ENCODE measurements at regions not wholly inside any gene's neighbourhood (a gene's known extent, or its start where the extent isn't known, plus 50 kb on each side); places are given as distances from the start of the nearest gene placed in this dataset.
A peak's percentile ranks its signal among the peaks of the same experiment; 100 is the strongest.

GRCh38 chr7:46583656-46584055 lies 662.6 kb upstream of the IGFBP3 start:
- TF ChIP-seq EZH2 (IDR thresholded peaks at IDR 0.05), result no peak
- no peak for TF ChIP-seq CTCF (IDR thresholded peaks at IDR 0.05 in 2 of 3, conservative IDR thresholded peaks at IDR 0.05 in 1 of 3; ENCODE audit: borderline replicate concordance in 1 of 3, insufficient read depth in 1 of 3, low read depth in 2 of 3, low read length in 2 of 3)
- no peak for TF ChIP-seq ZFX (IDR thresholded peaks at IDR 0.05)
- no peak for TF ChIP-seq CBX3 (IDR thresholded peaks at IDR 0.05; ENCODE audit: low read depth)
- TF ChIP-seq POLR2A (IDR thresholded peaks at IDR 0.05; ENCODE audit: borderline replicate concordance, extremely low read depth, insufficient read depth, insufficient read length), result no peak
- peak; percentile 35; the same call in 1 of the 2 replicates for TF ChIP-seq FOSL1 (IDR thresholded peaks at IDR 0.05; ENCODE audit: low read depth)
- TF ChIP-seq SP1 (IDR thresholded peaks at IDR 0.05; ENCODE audit: low read depth), result peak; percentile 27
- TF ChIP-seq, protein P1, sequence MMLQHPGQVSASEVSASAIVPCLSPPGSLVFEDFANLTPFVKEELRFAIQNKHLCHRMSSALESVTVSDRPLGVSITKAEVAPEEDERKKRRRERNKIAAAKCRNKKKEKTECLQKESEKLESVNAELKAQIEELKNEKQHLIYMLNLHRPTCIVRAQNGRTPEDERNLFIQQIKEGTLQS (IDR thresholded peaks at IDR 0.05), result no peak
- no peak for TF ChIP-seq MAX (IDR thresholded peaks at IDR 0.05)
- TF ChIP-seq JUND (IDR thresholded peaks at IDR 0.05), result peak; percentile 28; the same call in 1 of the 2 replicates
- peak; percentile 6; the same call in 1 of the 2 replicates for TF ChIP-seq RAD21 (IDR thresholded peaks at IDR 0.05; ENCODE audit: low read depth)
- no peak for TF ChIP-seq SRF (IDR thresholded peaks at IDR 0.05; ENCODE audit: low read depth)
- TF ChIP-seq TCF7L2 (IDR thresholded peaks at IDR 0.05; ENCODE audit: borderline replicate concordance, extremely low read depth, insufficient read depth, insufficient read length), result no peak
- no peak for TF ChIP-seq POLR2AphosphoS5 (IDR thresholded peaks at IDR 0.05; ENCODE audit: low read depth, low read length)
- TF ChIP-seq YY1 (IDR thresholded peaks at IDR 0.05; ENCODE audit: extremely low read depth, insufficient replicate concordance, low read depth, low read length), result no peak
- intact Hi-C loops (cut with micrococcal nuclease), result no loop called here
- no peaks in the 10 kb centered on the region for H3K9me2 ChIP-seq (ENCODE audit: insufficient read depth)
- H3K4me1 ChIP-seq (ENCODE audit: control insufficient read depth in 1 of 2, insufficient read depth in 2 of 2, low read length in 2 of 2), result peaks cover 0 to 5% of the 10 kb centered on the region in 2 experiments; a peak in 2 of 4 replicates
- H3K27me3 ChIP-seq (ENCODE audit: insufficient read depth, low read length), result no peaks in the 10 kb centered on the region
- ChIA-PET POLR2A (no interaction called here), CTCF (no interaction called here), RAD21 (ENCODE audit: low non-redundant PET in 1 of 2, low total read pairs in 2 of 2, uncharacterized antibody in 2 of 2, unreplicated experiment in 2 of 2) (no interaction called here)
- no peak overlapping the region for H3K4me3 ChIP-seq (replicated peaks in 1 of 2; ENCODE audit: low read depth in 1 of 2, low read length in 2 of 2)
- H4K20me1 ChIP-seq (ENCODE audit: insufficient read depth), result no peaks in the 10 kb centered on the region
- ATAC-seq (no peak), DNase-seq (ENCODE audit: low read depth, low spot score) (no peak)
- BruUV-seq (replicated peaks), result no TSS peak
- no peak overlapping the region for H3K27ac ChIP-seq (ENCODE audit: low read depth, low read length)
- H3K79me2 ChIP-seq (ENCODE audit: insufficient read depth, low read length), result no peaks in the 10 kb centered on the region
- H3K9ac ChIP-seq (ENCODE audit: low read length), result no peak overlapping the region
- no peaks in the 10 kb centered on the region for H3K9me3 ChIP-seq (ENCODE audit: control insufficient read depth in 1 of 2, insufficient read depth in 1 of 2, low read depth in 1 of 2, low read length in 2 of 2)
- no peak overlapping the region for H3K4me2 ChIP-seq (ENCODE audit: low read length)
- no peak overlapping the region for H2AFZ ChIP-seq (ENCODE audit: low read depth, low read length, poor library complexity, severe bottlenecking)
- no peaks in the 10 kb centered on the region for H3K36me3 ChIP-seq (ENCODE audit: control insufficient read depth in 1 of 2, insufficient read depth in 2 of 2, low read length in 2 of 2)
